DMS79 (cell line): ENCODE measurements at regions not wholly inside any gene's neighbourhood (a gene's known extent, or its start where the extent isn't known, plus 50 kb on each side); places are given as distances from the start of the nearest gene placed in this dataset.

Experiments
- DNase-seq: peaks from one replicate; lab custom pipeline; 2025; lab: John Stamatoyannopoulos, UW

GRCh38 chr3:113051787-113052186, 61.0 kb downstream of the GTPBP8 start:
- DNase-seq: no peak

GRCh38 chr3:113053169-113053568, 62.4 kb downstream of the GTPBP8 start:
- no peak for DNase-seq

GRCh38 chr3:113054552-113054951, 63.8 kb downstream of the GTPBP8 start:
- no peak for DNase-seq

- DNase-seq: no peak
These were observed 64.4 kb downstream of the GTPBP8 start for GRCh38 chr3:113055201-113055600.

GRCh38 chr3:113055961-113056360, 65.2 kb downstream of the GTPBP8 start:
- DNase-seq: no peak

GRCh38 chr3:113057117-113057516, 66.3 kb downstream of the GTPBP8 start:
- no peak for DNase-seq

- no peak for DNase-seq
These were observed 67.4 kb downstream of the GTPBP8 start for GRCh38 chr3:113058188-113058587.

- DNase-seq: no peak
These were observed 71.9 kb downstream of the GTPBP8 start for GRCh38 chr3:113062705-113063104.

GRCh38 chr3:113063126-113063894, 72.5 kb downstream of the GTPBP8 start:
- DNase-seq: no peak

GRCh38 chr3:113064183-113064582, 73.4 kb downstream of the GTPBP8 start:
- no peak for DNase-seq

- no peak for DNase-seq
These were observed 74.6 kb downstream of the GTPBP8 start for GRCh38 chr3:113065336-113065735.

- no peak for DNase-seq
These were observed 79.4 kb downstream of the GTPBP8 start for GRCh38 chr3:113070072-113070640.

GRCh38 chr3:113070681-113071113, 79.9 kb downstream of the GTPBP8 start:
- DNase-seq: no peak

GRCh38 chr3:113075588-113075987, 84.8 kb downstream of the GTPBP8 start:
- no peak for DNase-seq

- no peak for DNase-seq
These were observed 88.6 kb downstream of the GTPBP8 start for GRCh38 chr3:113079218-113079961.

- DNase-seq: peak; percentile 8
These were observed 94.0 kb downstream of the GTPBP8 start for GRCh38 chr3:113084777-113085176.

GRCh38 chr3:113086560-113087461, 96.0 kb downstream of the GTPBP8 start:
- no peak for DNase-seq

- peak; percentile 84 for DNase-seq
These were observed 97.8 kb downstream of the GTPBP8 start for GRCh38 chr3:113088616-113089015.

GRCh38 chr3:113091417-113091816, 100.6 kb downstream of the GTPBP8 start:
- DNase-seq: no peak

GRCh38 chr3:113092746-113093145, 102.0 kb downstream of the GTPBP8 start:
- no peak for DNase-seq

GRCh38 chr3:113094337-113095221, 103.8 kb downstream of the GTPBP8 start:
- DNase-seq: no peak
